HEK293 (cell line): ENCODE measurements at regions not wholly inside any gene's neighbourhood (a gene's known extent, or its start where the extent isn't known, plus 50 kb on each side); places are given as distances from the start of the nearest gene placed in this dataset.

ENCODE experiments used
- CTCF ChIA-PET: fragments of 350-600 bp; formaldehyde crosslinking; extraction: SDS; loops from one replicate; lab custom pipeline; 2021; ENCODE audit warnings: antibody characterized with exemption; lab: Yijun Ruan, JAX
- POLR2A ChIA-PET: fragments of 300-600 bp; formaldehyde crosslinking; extraction: SDS; loops from one replicate; lab custom pipeline; 2020; ENCODE audit warnings: antibody characterized with exemption, inconsistent platforms; lab: Yijun Ruan, JAX
- H3K27ac ChIP-seq: fragments of 200-500 bp; sonication (Bioruptor generic); 2 replicates; pipeline ENCODE4 v1.5.1; 2014; ENCODE audit warnings: low read depth, low read length, control low read depth, inconsistent platforms; ENCODE audit errors: extremely low read depth
- H3K36me3 ChIP-seq, 2 experiments: fragments of 200-500 bp in 1 of 2; sonication (Bioruptor generic) in 1 of 2; 1 replicate in 1 of 2; 2 replicates in 1 of 2; pipeline ENCODE4 v1.5.1; 2014 to 2017; ENCODE audit warnings: inconsistent platforms in 2 of 2, low read length in 2 of 2; ENCODE audit not compliant: control insufficient read depth in 2 of 2, insufficient read depth in 1 of 2
- H3K4me1 ChIP-seq: fragments of 200-500 bp; sonication (Bioruptor generic); 2 replicates; pipeline ENCODE4 v1.5.1; 2014; ENCODE audit warnings: mild to moderate bottlenecking, low read length, inconsistent platforms; ENCODE audit not compliant: control insufficient read depth, insufficient read depth
- H3K4me3 ChIP-seq: 2 replicates; pipeline ENCODE4 v1.5.1; 2011; ENCODE audit warnings: low read depth, mild to moderate bottlenecking, control low read depth, low read length, moderate library complexity
- H3K9me3 ChIP-seq: fragments of 200-500 bp; sonication (Bioruptor generic); 2 replicates; pipeline ENCODE4 v1.5.1; 2014; ENCODE audit warnings: low read depth, low read length, inconsistent platforms; ENCODE audit not compliant: control insufficient read depth, insufficient read depth
- AEBP2 ChIP-seq: fragments of 450-650 bp; formaldehyde crosslinking; IDR thresholded peaks from 2 replicates; pipeline ENCODE4 v1.5.1; 2016; ENCODE audit warnings: missing biosample characterization, missing genetic modification characterization, borderline replicate concordance
- FEZF1 ChIP-seq: fragments of 450-650 bp; formaldehyde crosslinking; IDR thresholded peaks from 2 replicates; pipeline ENCODE4 v1.5.1; 2016; ENCODE audit warnings: missing biosample characterization, missing genetic modification characterization
- GFI1B ChIP-seq: fragments of 450-650 bp; formaldehyde crosslinking; IDR thresholded peaks from 2 replicates; pipeline ENCODE4 v1.5.1; 2016; ENCODE audit warnings: missing biosample characterization, missing genetic modification characterization
- KLF17 ChIP-seq: fragments of 450-650 bp; formaldehyde crosslinking; IDR thresholded peaks from 2 replicates; pipeline ENCODE4 v1.5.1; 2016; ENCODE audit warnings: missing biosample characterization, missing genetic modification characterization
- MEIS1 ChIP-seq: sonication (generic); formaldehyde crosslinking; IDR thresholded peaks from 2 replicates; pipeline ENCODE4 v1.8.1; 2022; ENCODE audit warnings: missing genetic modification reagents, mild to moderate bottlenecking, borderline replicate concordance
- RBAK ChIP-seq: fragments of 450-650 bp; formaldehyde crosslinking; IDR thresholded peaks from 2 replicates; pipeline ENCODE4 v1.5.1; 2016; ENCODE audit warnings: missing biosample characterization, missing genetic modification characterization
- SALL2 ChIP-seq: fragments of 450-650 bp; formaldehyde crosslinking; IDR thresholded peaks from 2 replicates; pipeline ENCODE4 v1.5.0; 2017; ENCODE audit warnings: missing biosample characterization, mild to moderate bottlenecking, missing genetic modification characterization, borderline replicate concordance
- SETDB1 ChIP-seq: IDR thresholded peaks from one replicate; pipeline ENCODE4 v1.6.1; 2017; ENCODE audit warnings: mild to moderate bottlenecking, low read length, moderate library complexity, mixed read lengths; ENCODE audit not compliant: insufficient read length
- WT1 ChIP-seq: fragments of 450-650 bp; formaldehyde crosslinking; IDR thresholded peaks from 2 replicates; pipeline ENCODE4 v1.5.1; 2016; ENCODE audit warnings: missing biosample characterization, missing genetic modification characterization
- ZNF140 ChIP-seq: fragments of 450-650 bp; formaldehyde crosslinking; IDR thresholded peaks from 2 replicates; pipeline ENCODE4 v1.5.1; 2016; ENCODE audit warnings: missing biosample characterization, missing genetic modification characterization
- ZNF155 ChIP-seq: fragments of 450-650 bp; formaldehyde crosslinking; IDR thresholded peaks from 2 replicates; pipeline ENCODE4 v1.5.1; 2016; ENCODE audit warnings: missing biosample characterization, missing genetic modification characterization
- ZNF335 ChIP-seq: fragments of 450-650 bp; formaldehyde crosslinking; conservative IDR thresholded peaks from 2 replicates; pipeline ENCODE4 v1.5.1; 2016; ENCODE audit warnings: missing biosample characterization, missing genetic modification characterization
- ZNF341 ChIP-seq: fragments of 450-650 bp; formaldehyde crosslinking; IDR thresholded peaks from 2 replicates; pipeline ENCODE4; 2016; ENCODE audit warnings: low read depth, missing biosample characterization, missing genetic modification characterization
- ZNF426 ChIP-seq: fragments of 450-650 bp; formaldehyde crosslinking; IDR thresholded peaks from 2 replicates; pipeline ENCODE4 v1.5.1; 2017; ENCODE audit warnings: missing biosample characterization, missing genetic modification characterization, mild to moderate bottlenecking, inconsistent platforms, moderate library complexity
- ZNF529 ChIP-seq: fragments of 450-650 bp; formaldehyde crosslinking; IDR thresholded peaks from 2 replicates; pipeline ENCODE4 v1.5.1; 2017; ENCODE audit warnings: missing genetic modification characterization, missing biosample characterization; ENCODE audit not compliant: insufficient replicate concordance
- ZNF544 ChIP-seq: fragments of 450-650 bp; formaldehyde crosslinking; IDR thresholded peaks from 2 replicates; pipeline ENCODE4 v1.5.0; 2017; ENCODE audit warnings: missing biosample characterization, missing genetic modification characterization
- ZNF548 ChIP-seq: fragments of 450-650 bp; formaldehyde crosslinking; IDR thresholded peaks from 2 replicates; pipeline ENCODE4 v1.5.1; 2016; ENCODE audit warnings: missing biosample characterization, missing genetic modification characterization
- ZNF677 ChIP-seq: fragments of 450-650 bp; IDR thresholded peaks from 2 replicates; pipeline ENCODE4 v1.5.0; 2018; ENCODE audit warnings: missing biosample characterization, mild to moderate bottlenecking, missing genetic modification characterization, moderate library complexity
- ZNF837 ChIP-seq: fragments of 450-650 bp; formaldehyde crosslinking; IDR thresholded peaks from 2 replicates; pipeline ENCODE4 v1.5.1; 2016; ENCODE audit warnings: missing biosample characterization, missing genetic modification characterization
- ZSCAN4 ChIP-seq: fragments of 450-650 bp; formaldehyde crosslinking; IDR thresholded peaks from 2 replicates; pipeline ENCODE4 v1.5.1; 2017; ENCODE audit warnings: missing biosample characterization, missing genetic modification characterization
- TF ChIP-seq, protein P1 (sequence below): fragments of 450-650 bp; formaldehyde crosslinking; optimal IDR thresholded peaks from 2 replicates; pipeline ENCODE3; 2016; ENCODE audit warnings: missing biosample characterization, mild to moderate bottlenecking, missing genetic modification characterization

GRCh38 chr5:133807348-133807747 lies 161.1 kb downstream of the C5orf15 start:
- ChIA-PET POLR2A (no interaction called here), CTCF (interaction anchor here (1.0 to 1.2 kb wide), 2 partner anchors 62 to 68 kb away, joined by 3 read pairs; no protein-coding TSS in a partner anchor)
- Histone ChIP-seq H3K4me1 (no peaks in the 10 kb centered on the region), H3K27ac (no peak overlapping the region), H3K4me3 (no peak overlapping the region), H3K9me3 (no peaks in the 10 kb centered on the region), H3K36me3 (no peaks in the 10 kb centered on the region)
- TF ChIP-seq KLF17 (no peak), ZSCAN4 (tag by site-specific recombination) (no peak), MEIS1 (CRISPR knock-in tag) (no peak), SALL2 (tag by site-specific recombination) (no peak), FEZF1 (tag by site-specific recombination) (no peak), GFI1B (no peak), ZNF341 (tag by site-specific recombination) (no peak), AEBP2 (tag by site-specific recombination) (no peak)

DNA sequence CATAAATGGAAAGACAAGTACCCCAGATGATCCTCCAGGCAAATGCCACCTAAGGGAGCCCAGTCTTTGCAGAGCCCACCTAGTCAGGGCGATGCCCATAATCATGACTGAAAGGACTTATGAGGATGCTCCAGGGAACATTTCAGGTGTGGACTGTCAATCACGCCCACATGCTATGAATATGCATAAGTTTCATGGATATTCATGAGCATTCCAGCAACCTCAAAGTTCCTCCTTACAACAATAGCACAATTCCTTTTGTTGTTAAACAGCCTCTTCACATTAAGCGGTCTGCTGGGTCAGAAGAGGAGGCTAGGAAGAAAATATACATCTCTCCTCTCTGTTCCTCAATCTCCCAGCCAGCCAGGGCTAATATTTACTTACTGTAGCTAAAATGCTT lies 161.6 kb downstream of the C5orf15 start:
- ChIA-PET POLR2A (no interaction called here), CTCF (interaction anchor here (1.2 kb wide), 1 partner anchor 69 kb away, joined by 3 read pairs; no protein-coding TSS in a partner anchor)
- Histone ChIP-seq H3K4me1 (no peaks in the 10 kb centered on the region), H3K36me3 (no peaks in the 10 kb centered on the region), H3K27ac (no peak overlapping the region), H3K9me3 (no peaks in the 10 kb centered on the region), H3K4me3 (no peak overlapping the region)
- TF ChIP-seq ZNF140 (tag by site-specific recombination) (no peak), RBAK (tag by site-specific recombination) (no peak), ZNF677 (tag by site-specific recombination) (no peak), ZNF335 (no peak), SETDB1 (no peak), ZNF837 (tag by site-specific recombination) (no peak)
- TF ChIP-seq, protein P1, sequence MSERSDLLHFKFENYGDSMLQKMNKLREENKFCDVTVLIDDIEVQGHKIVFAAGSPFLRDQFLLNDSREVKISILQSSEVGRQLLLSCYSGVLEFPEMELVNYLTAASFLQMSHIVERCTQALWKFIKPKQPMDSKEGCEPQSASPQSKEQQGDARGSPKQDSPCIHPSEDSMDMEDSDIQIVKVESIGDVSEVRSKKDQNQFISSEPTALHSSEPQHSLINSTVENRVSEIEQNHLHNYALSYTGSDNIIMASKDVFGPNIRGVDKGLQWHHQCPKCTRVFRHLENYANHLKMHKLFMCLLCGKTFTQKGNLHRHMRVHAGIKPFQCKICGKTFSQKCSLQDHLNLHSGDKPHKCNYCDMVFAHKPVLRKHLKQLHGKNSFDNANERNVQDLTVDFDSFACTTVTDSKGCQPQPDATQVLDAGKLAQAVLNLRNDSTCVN (tag by site-specific recombination): no peak

GRCh38 chr5:133801955-133802751 lies 166.3 kb downstream of the C5orf15 start:
- POLR2A ChIA-PET: no interaction called here
- no peak overlapping the region for H3K27ac ChIP-seq
- no peaks in the 10 kb centered on the region for H3K9me3 ChIP-seq
- no peaks in the 10 kb centered on the region for H3K36me3 ChIP-seq
- no peak overlapping the region for H3K4me3 ChIP-seq
- no peak for TF ChIP-seq ZNF155 (tag by site-specific recombination)
- no peak for TF ChIP-seq ZNF544 (tag by site-specific recombination)
- TF ChIP-seq WT1: no peak
- no peak for TF ChIP-seq ZNF548 (tag by site-specific recombination)
- no peak for TF ChIP-seq ZNF426 (tag by site-specific recombination)
- no peak for TF ChIP-seq ZNF529 (tag by site-specific recombination)
- CTCF ChIA-PET: interaction anchor here (1.2 kb wide), 1 partner anchor 68 kb away, joined by 5 read pairs; no protein-coding TSS in a partner anchor
- H3K4me1 ChIP-seq: no peaks in the 10 kb centered on the region
